Bronchial epithelial cell (primary cell): ENCODE measurements at regions not wholly inside any gene's neighbourhood (a gene's known extent, or its start where the extent isn't known, plus 50 kb on each side); places are given as distances from the start of the nearest gene placed in this dataset.

Experiments
- DNase-seq: peaks from one replicate; pipeline ENCODE4 v3.0.0-alpha.2; 2010; ENCODE audit warnings: low read depth
- FAIRE-seq: peaks from 2 replicates; lab custom pipeline; 2011; peaks lifted over from hg19 to GRCh38; lab: Jason Lieb, UNC
- H3K27me3 ChIP-seq: 2 replicates; pipeline ENCODE4 v1.5.1; 2011; ENCODE audit warnings: low read length; ENCODE audit not compliant: control insufficient read depth, insufficient read depth
- H3K36me3 ChIP-seq: 2 replicates; pipeline ENCODE4 v1.5.1; 2011; ENCODE audit warnings: low read length; ENCODE audit not compliant: control insufficient read depth, insufficient read depth
- H3K4me3 ChIP-seq: 2 replicates; pipeline ENCODE4 v1.5.1; 2011; ENCODE audit warnings: mild to moderate bottlenecking, low read depth, low read length, control low read depth
- CTCF ChIP-seq: IDR thresholded peaks from 2 replicates; pipeline ENCODE4 v1.5.1; 2011; ENCODE audit warnings: mild to moderate bottlenecking, moderate library complexity, low read length, control low read depth, inconsistent platforms; ENCODE audit not compliant: insufficient read depth, severe bottlenecking

- FAIRE-seq (no peak), DNase-seq (no peak)
- Histone ChIP-seq H3K36me3 (no peaks in the 10 kb centered on the region), H3K4me3 (no peak overlapping the region), H3K27me3 (no peaks in the 10 kb centered on the region)
- TF ChIP-seq CTCF, result no peak
These were observed 72.1 kb downstream of the AKR1C4 start for GRCh38 chr10:5268743-5269142.

GRCh38 chr10:5269791-5270190 is 73.2 kb downstream of the AKR1C4 start:
- DNase-seq (no peak), FAIRE-seq (no peak)
- H3K4me3 ChIP-seq, result no peak overlapping the region
- no peaks in the 10 kb centered on the region for H3K36me3 ChIP-seq
- TF ChIP-seq CTCF, result no peak
- H3K27me3 ChIP-seq, result no peaks in the 10 kb centered on the region

GRCh38 chr10:5271526-5271925 is 74.9 kb downstream of the AKR1C4 start:
- no peaks in the 10 kb centered on the region for H3K36me3 ChIP-seq
- FAIRE-seq (no peak), DNase-seq (no peak)
- no peaks in the 10 kb centered on the region for H3K27me3 ChIP-seq
- H3K4me3 ChIP-seq, result no peak overlapping the region
- TF ChIP-seq CTCF, result no peak

- Histone ChIP-seq H3K27me3 (no peaks in the 10 kb centered on the region), H3K36me3 (no peaks in the 10 kb centered on the region), H3K4me3 (no peak overlapping the region)
- no peak for FAIRE-seq
- no peak for TF ChIP-seq CTCF
- DNase-seq, result no peak
These were observed 75.6 kb downstream of the AKR1C4 start for GRCh38 chr10:5272065-5272803.

- DNase-seq (peak; percentile 64), FAIRE-seq (no peak)
- no peak overlapping the region for H3K4me3 ChIP-seq
- TF ChIP-seq CTCF, result no peak
- no peaks in the 10 kb centered on the region for H3K36me3 ChIP-seq
- H3K27me3 ChIP-seq, result no peaks in the 10 kb centered on the region
These were observed 78.2 kb downstream of the AKR1C4 start for GRCh38 chr10:5274795-5275194.

GRCh38 chr10:5281356-5281755 is 83.4 kb upstream of the UCN3 start:
- TF ChIP-seq CTCF, result no peak
- no peak for DNase-seq
- Histone ChIP-seq H3K27me3 (no peaks in the 10 kb centered on the region), H3K36me3 (no peaks in the 10 kb centered on the region), H3K4me3 (no peak overlapping the region)
- FAIRE-seq, result no peak
